Loucy (cell line): ENCODE measurements at regions not wholly inside any gene's neighbourhood (a gene's known extent, or its start where the extent isn't known, plus 50 kb on each side); places are given as distances from the start of the nearest gene placed in this dataset.

Experiments used
- H2AFZ ChIP-seq: fragments of 200-600 bp; sonication (generic); 2 replicates; pipeline ENCODE4 v1.6.0; 2016; ENCODE audit warnings: antibody characterized with exemption, mild to moderate bottlenecking, low read length, moderate library complexity
- H3F3A ChIP-seq: fragments of 200-600 bp; 2 replicates; pipeline ENCODE4 v1.6.0; 2016; ENCODE audit warnings: antibody characterized with exemption, low read depth, mild to moderate bottlenecking
- H3K27me3 ChIP-seq: fragments of 200-600 bp; sonication (generic); 2 replicates; pipeline ENCODE4 v1.6.1; 2014; ENCODE audit warnings: low read length, mild to moderate bottlenecking; ENCODE audit not compliant: insufficient read depth, poor library complexity, severe bottlenecking
- H3K36me3 ChIP-seq: fragments of 200-600 bp; sonication (generic); 2 replicates; pipeline ENCODE4 v1.6.1; 2016; ENCODE audit warnings: low read length; ENCODE audit not compliant: insufficient read depth
- H3K4me1 ChIP-seq: fragments of 200-600 bp; sonication (generic); 2 replicates; pipeline ENCODE4 v1.5.1; 2014; ENCODE audit warnings: low read length, mild to moderate bottlenecking; ENCODE audit not compliant: insufficient read depth, poor library complexity, severe bottlenecking
- H3K4me2 ChIP-seq: fragments of 200-600 bp; sonication (generic); 2 replicates; pipeline ENCODE4 v1.6.0; 2014; ENCODE audit warnings: antibody characterized with exemption, low read length, low read depth, mild to moderate bottlenecking; ENCODE audit not compliant: poor library complexity, severe bottlenecking
- H3K4me3 ChIP-seq: fragments of 200-600 bp; sonication (generic); 2 replicates; pipeline ENCODE4 v1.5.1; 2014; ENCODE audit warnings: low read length, mild to moderate bottlenecking, mixed read lengths; ENCODE audit not compliant: poor library complexity, severe bottlenecking
- H3K79me2 ChIP-seq: fragments of 200-600 bp; sonication (generic); 2 replicates; pipeline ENCODE4 v1.6.1; 2014; ENCODE audit warnings: low read length; ENCODE audit not compliant: insufficient read depth
- H3K9ac ChIP-seq: fragments of 200-600 bp; sonication (generic); 2 replicates; pipeline ENCODE4 v1.6.0; 2014; ENCODE audit warnings: mild to moderate bottlenecking, low read depth, low read length, moderate library complexity; ENCODE audit not compliant: poor library complexity, severe bottlenecking
- H3K9me2 ChIP-seq: fragments of 200-600 bp; sonication (generic); replicated peaks from 2 replicates; pipeline ENCODE4 v1.6.1; 2016; ENCODE audit warnings: low read depth, low read length, mixed read lengths
- H3K9me3 ChIP-seq: fragments of 200-600 bp; sonication (generic); 2 replicates; pipeline ENCODE4 v1.6.1; 2014; ENCODE audit warnings: mild to moderate bottlenecking, antibody characterized with exemption, low read length, low read depth; ENCODE audit not compliant: insufficient read depth
- H4K20me1 ChIP-seq: fragments of 200-600 bp; sonication (generic); 2 replicates; pipeline ENCODE4 v1.6.0; 2014; ENCODE audit warnings: antibody characterized with exemption, low read length, mild to moderate bottlenecking; ENCODE audit not compliant: insufficient read depth, poor library complexity, severe bottlenecking
- CTCF ChIP-seq: fragments of 200-600 bp; sonication (generic); conservative IDR thresholded peaks from 2 replicates; pipeline ENCODE4 v1.5.1; 2014; ENCODE audit warnings: mild to moderate bottlenecking, antibody characterized with exemption, low read length
- EZH2phosphoT487 ChIP-seq: fragments of 200-600 bp; IDR thresholded peaks from 2 replicates; pipeline ENCODE4 v1.6.1; 2018; ENCODE audit warnings: antibody characterized with exemption, mild to moderate bottlenecking, moderate library complexity, borderline replicate concordance

- H3K9ac ChIP-seq = no peak overlapping the region
- H4K20me1 ChIP-seq = no peaks in the 10 kb centered on the region
- H3K4me1 ChIP-seq = no peaks in the 10 kb centered on the region
- H3K4me3 ChIP-seq = no peak overlapping the region
- H3F3A ChIP-seq = no peaks in the 10 kb centered on the region
- H3K79me2 ChIP-seq = no peaks in the 10 kb centered on the region
- no peaks in the 10 kb centered on the region for H3K36me3 ChIP-seq
- H3K27me3 ChIP-seq = no peaks in the 10 kb centered on the region
- no peaks in the 10 kb centered on the region for H3K9me2 ChIP-seq
- H3K4me2 ChIP-seq = no peak overlapping the region
- no peak overlapping the region for H2AFZ ChIP-seq
- no peaks in the 10 kb centered on the region for H3K9me3 ChIP-seq
- no peak for TF ChIP-seq EZH2phosphoT487
- no peak for TF ChIP-seq CTCF
Observed at GRCh38 chr4:72899621-72900020, 169.9 kb downstream of the COX18 start.

- no peak overlapping the region for H3K4me2 ChIP-seq
- no peaks in the 10 kb centered on the region for H4K20me1 ChIP-seq
- no peak overlapping the region for H2AFZ ChIP-seq
- no peaks in the 10 kb centered on the region for H3K9me3 ChIP-seq
- H3K9ac ChIP-seq = no peak overlapping the region
- no peaks in the 10 kb centered on the region for H3K36me3 ChIP-seq
- no peaks in the 10 kb centered on the region for H3F3A ChIP-seq
- H3K4me3 ChIP-seq = no peak overlapping the region
- no peaks in the 10 kb centered on the region for H3K9me2 ChIP-seq
- H3K79me2 ChIP-seq = no peaks in the 10 kb centered on the region
- H3K4me1 ChIP-seq = no peaks in the 10 kb centered on the region
- no peak for TF ChIP-seq CTCF
- TF ChIP-seq EZH2phosphoT487 = no peak
- H3K27me3 ChIP-seq = no peaks in the 10 kb centered on the region
Observed at GRCh38 chr4:72899214-72899613, 170.3 kb downstream of the COX18 start.

- Histone ChIP-seq H3K9ac (no peak overlapping the region), H3F3A (no peaks in the 10 kb centered on the region), H3K9me3 (no peaks in the 10 kb centered on the region), H3K36me3 (no peaks in the 10 kb centered on the region), H3K4me1 (no peaks in the 10 kb centered on the region), H3K4me2 (no peak overlapping the region), H4K20me1 (no peaks in the 10 kb centered on the region), H3K9me2 (no peaks in the 10 kb centered on the region), H3K4me3 (no peak overlapping the region), H3K79me2 (no peaks in the 10 kb centered on the region), H3K27me3 (no peaks in the 10 kb centered on the region), H2AFZ (no peak overlapping the region)
- no peak for TF ChIP-seq CTCF
- no peak for TF ChIP-seq EZH2phosphoT487
Observed at GRCh38 chr4:72896515-72896914, 173.0 kb downstream of the COX18 start.
